ENCODE measurements at regions not wholly inside any gene's neighbourhood (a gene's known extent, or its start where the extent isn't known, plus 50 kb on each side); places are given as distances from the start of the nearest gene placed in this dataset.

DNA sequence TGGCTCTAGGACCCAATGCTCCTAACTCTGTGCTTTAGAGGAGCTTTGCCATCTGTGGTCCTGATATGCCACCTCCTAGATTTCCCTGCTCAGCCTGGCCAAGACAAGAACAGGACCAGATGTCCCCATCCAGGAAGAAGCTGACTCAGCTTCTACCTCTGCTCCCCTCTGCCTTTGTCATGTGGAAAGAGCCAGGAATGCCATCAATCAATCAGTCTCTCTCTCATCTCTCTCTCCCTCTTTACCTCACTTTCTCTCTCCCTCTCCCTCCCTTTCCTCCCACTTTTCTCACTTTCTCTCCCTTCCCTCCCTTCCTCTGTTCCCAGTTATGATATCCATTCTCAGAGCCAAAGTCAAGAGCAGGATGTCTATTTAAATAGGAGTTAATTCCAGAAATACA is 892.5 kb upstream of the TMEM132C start:
- BruUV-seq (replicated peaks), result no TSS peak

DNA sequence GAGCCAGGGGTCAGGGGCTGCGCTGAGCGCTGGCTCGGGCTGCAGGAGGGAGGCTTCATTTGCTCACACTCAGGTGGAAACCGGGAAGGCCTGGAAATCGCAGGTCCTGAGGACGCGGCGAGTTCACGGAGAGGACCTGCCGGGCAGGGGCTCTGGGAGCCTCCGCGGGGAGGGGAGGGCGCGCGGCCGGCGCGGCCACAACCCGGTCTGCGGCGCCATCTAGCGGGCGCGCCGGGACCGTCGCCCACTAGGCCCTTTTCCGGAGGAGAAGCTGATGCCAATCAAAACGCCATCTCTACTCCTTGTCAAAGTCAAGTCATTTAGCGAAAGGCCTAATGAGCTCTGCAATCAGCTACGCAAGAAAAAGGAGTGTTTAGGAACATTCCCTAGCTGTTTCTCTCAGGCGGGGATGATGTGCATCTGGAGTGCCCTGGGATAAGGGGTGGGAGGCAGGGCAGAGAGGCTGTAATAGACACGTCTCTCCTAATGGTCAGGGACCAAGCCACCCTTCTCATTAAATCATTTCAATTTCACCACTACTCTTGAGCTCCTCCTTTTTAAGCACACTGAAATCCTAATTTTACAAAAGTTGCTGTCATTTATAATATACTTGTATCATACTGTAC is 885.8 kb upstream of the TMEM132C start:
- H3K4me3 ChIP-seq (replicated peaks in 1 of 3; ENCODE audit: insufficient read depth in 1 of 3, low read depth in 1 of 3, low read length in 3 of 3), result no peak overlapping the region
- TF ChIP-seq, protein P1, sequence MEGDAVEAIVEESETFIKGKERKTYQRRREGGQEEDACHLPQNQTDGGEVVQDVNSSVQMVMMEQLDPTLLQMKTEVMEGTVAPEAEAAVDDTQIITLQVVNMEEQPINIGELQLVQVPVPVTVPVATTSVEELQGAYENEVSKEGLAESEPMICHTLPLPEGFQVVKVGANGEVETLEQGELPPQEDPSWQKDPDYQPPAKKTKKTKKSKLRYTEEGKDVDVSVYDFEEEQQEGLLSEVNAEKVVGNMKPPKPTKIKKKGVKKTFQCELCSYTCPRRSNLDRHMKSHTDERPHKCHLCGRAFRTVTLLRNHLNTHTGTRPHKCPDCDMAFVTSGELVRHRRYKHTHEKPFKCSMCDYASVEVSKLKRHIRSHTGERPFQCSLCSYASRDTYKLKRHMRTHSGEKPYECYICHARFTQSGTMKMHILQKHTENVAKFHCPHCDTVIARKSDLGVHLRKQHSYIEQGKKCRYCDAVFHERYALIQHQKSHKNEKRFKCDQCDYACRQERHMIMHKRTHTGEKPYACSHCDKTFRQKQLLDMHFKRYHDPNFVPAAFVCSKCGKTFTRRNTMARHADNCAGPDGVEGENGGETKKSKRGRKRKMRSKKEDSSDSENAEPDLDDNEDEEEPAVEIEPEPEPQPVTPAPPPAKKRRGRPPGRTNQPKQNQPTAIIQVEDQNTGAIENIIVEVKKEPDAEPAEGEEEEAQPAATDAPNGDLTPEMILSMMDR (IDR thresholded peaks at IDR 0.05; ENCODE audit: extremely low read depth in 1 of 2, insufficient read depth in 1 of 2, low read depth in 1 of 2, low read length in 2 of 2), result peak in 1 of 2 donors; percentile 46
- no peak for TF ChIP-seq POLR2A (IDR thresholded peaks at IDR 0.05; ENCODE audit: low read depth, low read length)
- H3K79me2 ChIP-seq (ENCODE audit: control insufficient read depth, insufficient read depth, low read length), result no peaks in the 10 kb centered on the region
- H3K9me3 ChIP-seq (replicated peaks; ENCODE audit: control insufficient read depth, insufficient read depth, low read length), result no peaks in the 10 kb centered on the region
- no peaks in the 10 kb centered on the region for H3K36me3 ChIP-seq (ENCODE audit: control insufficient read depth in 2 of 2, extremely low read depth in 1 of 2, insufficient read depth in 2 of 2, low read length in 2 of 2)
- H3K27ac ChIP-seq (ENCODE audit: insufficient read depth, low read depth, low read length), result no peak overlapping the region
- dilution Hi-C loops (cut with MboI; ENCODE audit: extremely low pct_ligation_motif_present, low sequenced_read_pairs), result no loop called here
- FAIRE-seq, result no peak
- no peaks in the 10 kb centered on the region for H3K9me1 ChIP-seq (replicated peaks; ENCODE audit: control insufficient read depth, extremely low read depth, insufficient read depth, low read length)
- intact Hi-C loops (cut with micrococcal nuclease), result no loop called here
- no peak overlapping the region for H3K4me2 ChIP-seq (ENCODE audit: insufficient read depth, low read length)
- H3K4me1 ChIP-seq (ENCODE audit: control insufficient read depth, extremely low read depth, insufficient read depth, low read length), result no peaks in the 10 kb centered on the region
- no peak for DNase-seq (ENCODE audit: low read depth, low spot score)
- ChIA-PET CTCF (no interaction called here), POLR2A (interaction anchor here (0.7 kb wide), 1 partner anchor 119 kb away, joined by 3 read pairs; no protein-coding TSS in a partner anchor)
- H4K20me1 ChIP-seq (replicated peaks; ENCODE audit: control insufficient read depth, extremely low read depth, insufficient read depth, low read length), result no peaks in the 10 kb centered on the region
- H3K27me3 ChIP-seq (ENCODE audit: control insufficient read depth in 2 of 2, insufficient read depth in 2 of 2, low read length in 2 of 2), result no peaks in the 10 kb centered on the region
- BruUV-seq (replicated peaks), result no TSS peak
- H2AFZ ChIP-seq (ENCODE audit: low read depth, low read length), result no peak overlapping the region
- H3K9ac ChIP-seq (replicated peaks; ENCODE audit: extremely low read depth, insufficient read depth, low read length), result no peak overlapping the region

More for the DNA sequence above, 892.5 kb upstream of the TMEM132C start:
- Histone ChIP-seq H2AFZ (ENCODE audit: low read depth, low read length) (no peak overlapping the region), H3K79me2 (ENCODE audit: control insufficient read depth, insufficient read depth, low read length) (no peaks in the 10 kb centered on the region), H3K4me1 (ENCODE audit: control insufficient read depth, extremely low read depth, insufficient read depth, low read length) (no peaks in the 10 kb centered on the region), H3K4me2 (ENCODE audit: insufficient read depth, low read length) (no peak overlapping the region), H3K9ac (replicated peaks; ENCODE audit: extremely low read depth, insufficient read depth, low read length) (no peak overlapping the region), H3K9me1 (replicated peaks; ENCODE audit: control insufficient read depth, extremely low read depth, insufficient read depth, low read length) (no peaks in the 10 kb centered on the region), H4K20me1 (replicated peaks; ENCODE audit: control insufficient read depth, extremely low read depth, insufficient read depth, low read length) (no peaks in the 10 kb centered on the region), H3K36me3 (ENCODE audit: control insufficient read depth in 2 of 2, extremely low read depth in 1 of 2, insufficient read depth in 2 of 2, low read length in 2 of 2) (no peaks in the 10 kb centered on the region), H3K9me3 (replicated peaks; ENCODE audit: control insufficient read depth, insufficient read depth, low read length) (no peaks in the 10 kb centered on the region), H3K27ac (ENCODE audit: insufficient read depth, low read depth, low read length) (no peak overlapping the region), H3K4me3 (replicated peaks in 1 of 3; ENCODE audit: insufficient read depth in 1 of 3, low read depth in 1 of 3, low read length in 3 of 3) (no peak overlapping the region), H3K27me3 (ENCODE audit: control insufficient read depth in 2 of 2, insufficient read depth in 2 of 2, low read length in 2 of 2) (no peaks in the 10 kb centered on the region)
- ChIA-PET POLR2A (no interaction called here), CTCF (no interaction called here)
- dilution Hi-C loops (cut with MboI; ENCODE audit: extremely low pct_ligation_motif_present, low sequenced_read_pairs) (no loop called here), intact Hi-C loops (cut with micrococcal nuclease) (no loop called here)
- FAIRE-seq (no peak), DNase-seq (ENCODE audit: low read depth, low spot score) (no peak)
- TF ChIP-seq GATA2 (IDR thresholded peaks at IDR 0.05; ENCODE audit: insufficient read depth, insufficient read length, low read depth, low read length) (no peak), FOS (IDR thresholded peaks at IDR 0.05; ENCODE audit: borderline replicate concordance, insufficient read depth, low read length) (no peak), POLR2AphosphoS5 (IDR thresholded peaks at IDR 0.05; ENCODE audit: insufficient read depth, low read depth, low read length) (no peak), MYC (IDR thresholded peaks at IDR 0.05; ENCODE audit: low read depth, low read length) (no peak), JUN (IDR thresholded peaks at IDR 0.05; ENCODE audit: borderline replicate concordance, insufficient read depth, insufficient read length, low read depth) (no peak)

Measured in endothelial cell of umbilical vein (primary cell).